ENCODE measurements at regions not wholly inside any gene's neighbourhood (a gene's known extent, or its start where the extent isn't known, plus 50 kb on each side); places are given as distances from the start of the nearest gene placed in this dataset.

- TF ChIP-seq CTCF (CRISPR knock-in tag; IDR thresholded peaks at IDR 0.05) (no peak), ZNF720 (CRISPR knock-in tag; IDR thresholded peaks at IDR 0.05) (no peak), JUN (CRISPR knock-in tag; IDR thresholded peaks at IDR 0.05) (no peak), TAF1 (CRISPR knock-in tag; IDR thresholded peaks at IDR 0.05) (no peak), NBN (conservative IDR thresholded peaks at IDR 0.05) (no peak), ZNF564 (CRISPR knock-in tag; IDR thresholded peaks at IDR 0.05) (no peak), HNF4G (IDR thresholded peaks at IDR 0.05; ENCODE audit: borderline replicate concordance, low read depth, low read length) (no peak), HNF4G (CRISPR knock-in tag; IDR thresholded peaks at IDR 0.05; ENCODE audit: borderline replicate concordance, low read depth) (no peak), ZNF207 (IDR thresholded peaks at IDR 0.05; ENCODE audit: borderline replicate concordance) (no peak), POLR2A (IDR thresholded peaks at IDR 0.05; ENCODE audit: insufficient read depth in 1 of 2, low read depth in 2 of 2, low read length in 2 of 2) (no peak), KDM5B (CRISPR knock-in tag; IDR thresholded peaks at IDR 0.05; ENCODE audit: borderline replicate concordance) (no peak), NFYB (CRISPR knock-in tag; IDR thresholded peaks at IDR 0.05) (no peak), ZNF263 (CRISPR knock-in tag; IDR thresholded peaks at IDR 0.05) (no peak), ZNF557 (CRISPR knock-in tag; IDR thresholded peaks at IDR 0.05) (no peak)
Measured at GRCh38 chr10:75297021-75297599, 61.4 kb upstream of the COMTD1 start.

Data from HepG2 (cell line).